ENCODE measurements at regions not wholly inside any gene's neighbourhood (a gene's known extent, or its start where the extent isn't known, plus 50 kb on each side); places are given as distances from the start of the nearest gene placed in this dataset.

DNA sequence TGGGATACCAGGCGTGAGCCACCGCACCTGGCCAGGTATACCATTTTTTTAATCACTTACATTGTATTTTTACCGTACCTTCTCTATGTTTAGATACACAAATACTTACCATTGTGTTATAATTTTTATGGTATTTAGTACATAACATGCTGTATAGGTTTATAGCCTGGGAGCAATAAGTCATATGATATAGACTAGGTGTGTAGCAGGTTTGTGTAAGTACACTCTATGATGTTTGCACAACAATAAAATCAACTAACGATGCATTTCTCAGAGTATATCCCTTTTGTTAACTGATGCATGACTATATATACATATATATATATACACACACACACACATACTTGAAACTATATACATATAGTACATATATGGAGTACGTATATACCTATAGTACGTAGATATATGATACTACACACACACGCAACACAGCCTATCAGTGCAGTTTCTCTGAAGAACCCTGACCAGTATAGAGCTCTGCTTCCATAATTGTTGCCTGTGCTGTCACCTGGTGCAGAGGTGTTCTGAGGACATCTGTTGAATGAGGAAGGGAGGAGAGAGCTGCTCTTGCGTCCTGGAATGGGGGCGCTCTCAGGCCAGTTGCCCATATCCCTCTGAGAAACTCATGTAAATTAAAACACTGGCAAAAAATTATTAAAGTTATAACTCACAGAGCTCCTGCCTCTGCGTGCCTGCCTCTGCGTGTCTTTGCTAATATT, 315.3 kb downstream of the FGFR2 start:
- H3K4me3 ChIP-seq (ENCODE audit: insufficient read length, low read depth), result no peak overlapping the region
- no peaks in the 10 kb centered on the region for H3K4me1 ChIP-seq (ENCODE audit: insufficient read depth, insufficient read length)
- no peak overlapping the region for H3K9ac ChIP-seq (ENCODE audit: insufficient read length, low read depth)
- no peaks in the 10 kb centered on the region for H3K27me3 ChIP-seq (ENCODE audit: insufficient read depth, insufficient read length)
- no peaks in the 10 kb centered on the region for H3K36me3 ChIP-seq (ENCODE audit: insufficient read depth, insufficient read length, low read length)
- TF ChIP-seq ZNF274 (IDR thresholded peaks at IDR 0.05; ENCODE audit: low read depth, low read length), result no peak
- no peak for TF ChIP-seq SUZ12 (IDR thresholded peaks at IDR 0.05; ENCODE audit: extremely low read depth, insufficient read depth, insufficient read length)
- no peak for TF ChIP-seq YY1 (IDR thresholded peaks at IDR 0.05; ENCODE audit: insufficient read depth, insufficient read length)
- no peaks in the 10 kb centered on the region for H3K9me3 ChIP-seq (ENCODE audit: insufficient read depth, low read length)
- DNase-seq (ENCODE audit: low read depth, low spot score), result no peak

DNA sequence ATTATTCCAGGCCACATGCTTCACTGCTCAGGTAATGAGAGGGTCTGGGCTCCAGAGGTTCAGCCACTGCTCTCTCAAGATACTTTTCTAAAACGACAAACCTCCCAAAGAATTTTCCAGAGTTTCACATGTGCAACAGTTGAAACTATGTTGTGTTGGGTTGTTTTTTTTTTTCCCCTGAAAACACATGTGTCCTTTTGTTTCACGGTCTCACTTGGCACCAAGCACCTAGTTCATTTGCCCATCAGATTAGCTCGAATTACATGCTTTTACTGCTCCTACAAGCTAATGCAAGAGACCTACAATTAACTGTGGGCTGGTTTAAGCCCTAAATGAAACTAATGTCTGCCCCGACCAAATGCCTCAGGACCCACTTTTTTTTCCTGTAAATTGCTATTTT, 313.3 kb downstream of the FGFR2 start:
- Histone ChIP-seq H3K4me3 (ENCODE audit: insufficient read length, low read depth) (no peak overlapping the region), H3K27me3 (ENCODE audit: insufficient read depth, insufficient read length) (no peaks in the 10 kb centered on the region), H3K9me3 (ENCODE audit: insufficient read depth, low read length) (no peaks in the 10 kb centered on the region), H3K36me3 (ENCODE audit: insufficient read depth, insufficient read length, low read length) (no peaks in the 10 kb centered on the region), H3K9ac (ENCODE audit: insufficient read length, low read depth) (no peak overlapping the region), H3K4me1 (ENCODE audit: insufficient read depth, insufficient read length) (peaks cover 2% of the 10 kb centered on the region)
- no peak for DNase-seq (ENCODE audit: low read depth, low spot score)
- TF ChIP-seq ZNF274 (IDR thresholded peaks at IDR 0.05; ENCODE audit: low read depth, low read length) (no peak), YY1 (IDR thresholded peaks at IDR 0.05; ENCODE audit: insufficient read depth, insufficient read length) (no peak), SUZ12 (IDR thresholded peaks at IDR 0.05; ENCODE audit: extremely low read depth, insufficient read depth, insufficient read length) (no peak)

DNA sequence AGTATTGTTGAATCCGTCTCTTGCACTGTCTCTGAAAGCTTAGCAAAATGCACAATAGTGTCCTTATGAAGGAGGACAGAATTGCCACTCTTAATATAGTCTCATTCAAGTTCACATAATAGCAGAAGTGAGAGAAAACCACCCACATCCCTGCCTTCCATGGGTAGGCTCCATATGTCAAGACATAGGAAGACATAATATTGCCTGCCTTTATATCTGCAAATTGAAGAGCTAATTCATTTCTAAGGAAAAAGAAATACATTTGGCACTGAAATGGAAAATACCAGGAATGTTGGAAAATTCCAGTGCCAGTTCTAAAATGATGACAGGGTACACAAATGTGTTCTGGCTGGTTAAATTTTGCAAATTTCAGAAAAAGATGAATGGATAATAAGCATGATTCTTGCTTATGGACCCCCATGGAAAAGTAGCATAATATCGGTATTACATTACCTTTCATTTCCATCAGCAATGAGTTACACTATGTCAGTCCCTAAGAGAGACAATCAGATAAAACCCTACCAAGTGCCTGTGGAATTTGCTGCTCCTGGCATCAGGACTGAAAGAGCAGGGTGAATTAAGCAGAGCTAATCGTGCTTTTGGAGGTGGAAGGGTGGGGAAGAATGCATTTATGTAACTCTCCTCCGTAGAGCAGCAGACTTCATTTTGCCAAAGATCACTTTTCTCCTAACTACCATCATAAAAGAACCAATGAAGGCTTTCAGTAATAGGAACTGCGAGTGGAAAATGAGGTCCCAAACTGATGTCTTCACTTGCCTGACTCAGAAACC, 312.6 kb downstream of the FGFR2 start:
- Histone ChIP-seq H3K4me1 (ENCODE audit: insufficient read depth, insufficient read length) (peaks cover 2% of the 10 kb centered on the region), H3K36me3 (ENCODE audit: insufficient read depth, insufficient read length, low read length) (no peaks in the 10 kb centered on the region), H3K9ac (ENCODE audit: insufficient read length, low read depth) (no peak overlapping the region), H3K4me3 (ENCODE audit: insufficient read length, low read depth) (no peak overlapping the region), H3K27me3 (ENCODE audit: insufficient read depth, insufficient read length) (no peaks in the 10 kb centered on the region), H3K9me3 (ENCODE audit: insufficient read depth, low read length) (no peaks in the 10 kb centered on the region)
- TF ChIP-seq SUZ12 (IDR thresholded peaks at IDR 0.05; ENCODE audit: extremely low read depth, insufficient read depth, insufficient read length), result no peak
- TF ChIP-seq YY1 (IDR thresholded peaks at IDR 0.05; ENCODE audit: insufficient read depth, insufficient read length), result no peak
- no peak for TF ChIP-seq ZNF274 (IDR thresholded peaks at IDR 0.05; ENCODE audit: low read depth, low read length)
- DNase-seq (ENCODE audit: low read depth, low spot score), result no peak

DNA sequence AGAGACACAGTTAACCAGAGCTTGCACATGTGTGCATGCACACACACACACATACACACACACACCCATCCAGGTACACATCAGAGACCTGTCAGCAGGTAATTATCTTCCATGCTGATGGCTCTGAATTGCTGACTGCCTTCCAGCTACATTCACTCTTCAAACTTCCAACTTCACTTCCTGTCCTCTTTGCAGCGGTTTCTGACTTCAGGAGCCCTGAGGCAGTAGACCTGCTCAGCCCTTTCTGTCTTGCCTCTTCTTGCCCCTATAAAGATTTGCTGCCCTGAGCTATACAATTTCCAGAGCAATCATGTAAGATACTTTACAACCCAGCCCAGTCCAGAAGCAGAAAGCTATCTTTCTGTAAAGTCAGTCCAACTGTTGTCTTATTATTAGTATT, 310.2 kb downstream of the FGFR2 start:
- no peaks in the 10 kb centered on the region for H3K36me3 ChIP-seq (ENCODE audit: insufficient read depth, insufficient read length, low read length)
- H3K27me3 ChIP-seq (ENCODE audit: insufficient read depth, insufficient read length), result peaks cover 7% of the 10 kb centered on the region
- H3K4me1 ChIP-seq (ENCODE audit: insufficient read depth, insufficient read length), result peaks cover 2% of the 10 kb centered on the region
- H3K9me3 ChIP-seq (ENCODE audit: insufficient read depth, low read length), result peaks cover 6% of the 10 kb centered on the region; the same call in 1 of the 2 replicates
- no peak overlapping the region for H3K4me3 ChIP-seq (ENCODE audit: insufficient read length, low read depth)
- H3K9ac ChIP-seq (ENCODE audit: insufficient read length, low read depth), result no peak overlapping the region
- TF ChIP-seq SUZ12 (IDR thresholded peaks at IDR 0.05; ENCODE audit: extremely low read depth, insufficient read depth, insufficient read length) (no peak), ZNF274 (IDR thresholded peaks at IDR 0.05; ENCODE audit: low read depth, low read length) (no peak), YY1 (IDR thresholded peaks at IDR 0.05; ENCODE audit: insufficient read depth, insufficient read length) (no peak)
- DNase-seq (ENCODE audit: low read depth, low spot score), result no peak

DNA sequence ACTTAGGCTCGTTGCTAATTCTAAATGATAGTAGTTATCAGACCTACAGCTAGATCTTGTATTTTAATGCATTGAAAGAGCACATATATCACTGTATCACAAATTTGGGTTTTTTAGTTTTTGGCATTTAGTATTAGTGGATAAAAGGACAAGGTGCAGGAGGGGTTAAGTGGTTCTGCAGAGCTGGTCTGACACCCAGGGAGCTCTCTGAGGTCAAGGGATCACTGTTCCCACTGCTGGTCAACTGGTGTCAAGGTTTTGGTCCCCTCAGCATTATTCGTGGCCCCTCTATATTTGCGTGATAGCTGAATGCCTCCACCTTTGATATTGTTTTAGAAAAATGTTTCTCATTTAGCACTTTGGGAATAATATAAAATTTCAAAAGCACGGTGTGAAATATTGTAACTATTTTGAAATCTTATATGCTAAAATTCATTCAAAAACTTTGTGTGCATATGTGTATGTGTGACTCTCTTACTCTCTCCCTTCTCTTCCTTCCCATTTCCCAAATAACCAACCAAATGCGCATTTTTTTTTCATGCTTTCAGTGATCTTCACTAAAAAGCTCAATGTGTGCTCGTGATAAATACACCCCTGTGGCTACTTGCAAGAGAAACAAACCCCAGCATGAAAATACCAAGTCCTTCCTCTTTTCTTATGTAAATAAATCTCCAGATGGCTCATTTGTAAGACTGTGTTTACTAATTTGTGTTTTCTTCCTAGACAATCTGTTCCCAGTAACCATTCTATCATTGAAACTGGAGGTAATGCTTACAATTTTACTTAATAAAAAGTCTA, 309.2 kb downstream of the FGFR2 start:
- peak; percentile 55 for DNase-seq (ENCODE audit: low read depth, low spot score)
- H3K4me1 ChIP-seq (ENCODE audit: insufficient read depth, insufficient read length), result peaks cover 2% of the 10 kb centered on the region
- no peaks in the 10 kb centered on the region for H3K36me3 ChIP-seq (ENCODE audit: insufficient read depth, insufficient read length, low read length)
- no peak overlapping the region for H3K9ac ChIP-seq (ENCODE audit: insufficient read length, low read depth)
- H3K9me3 ChIP-seq (ENCODE audit: insufficient read depth, low read length), result peaks cover 6% of the 10 kb centered on the region; the same call in 1 of the 2 replicates
- no peak overlapping the region for H3K4me3 ChIP-seq (ENCODE audit: insufficient read length, low read depth)
- peaks cover 7% of the 10 kb centered on the region for H3K27me3 ChIP-seq (ENCODE audit: insufficient read depth, insufficient read length)
- TF ChIP-seq SUZ12 (IDR thresholded peaks at IDR 0.05; ENCODE audit: extremely low read depth, insufficient read depth, insufficient read length) (no peak), ZNF274 (IDR thresholded peaks at IDR 0.05; ENCODE audit: low read depth, low read length) (no peak), YY1 (IDR thresholded peaks at IDR 0.05; ENCODE audit: insufficient read depth, insufficient read length) (no peak)

DNA sequence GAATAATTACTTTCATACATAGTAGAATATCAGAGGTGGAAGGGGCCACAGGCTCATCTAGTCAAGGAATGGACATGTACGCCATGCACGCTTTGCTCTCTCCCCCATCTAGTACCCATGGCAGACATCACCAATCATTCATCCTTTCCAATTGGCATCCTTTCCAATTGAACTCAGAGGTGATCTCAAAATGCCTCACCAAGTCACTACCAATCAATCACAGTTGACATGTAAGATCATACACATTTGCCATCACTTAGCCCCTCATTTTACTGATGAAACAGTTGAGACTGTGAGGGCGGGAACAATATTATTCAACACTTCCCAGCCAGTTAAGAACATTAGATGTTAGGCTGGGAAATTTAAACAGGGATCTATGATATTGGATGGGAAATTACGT, 308.4 kb downstream of the FGFR2 start:
- Histone ChIP-seq H3K9me3 (ENCODE audit: insufficient read depth, low read length) (peaks cover 6% of the 10 kb centered on the region; the same call in 1 of the 2 replicates), H3K9ac (ENCODE audit: insufficient read length, low read depth) (no peak overlapping the region), H3K4me1 (ENCODE audit: insufficient read depth, insufficient read length) (peaks cover 2% of the 10 kb centered on the region), H3K27me3 (ENCODE audit: insufficient read depth, insufficient read length) (peaks cover 7% of the 10 kb centered on the region), H3K36me3 (ENCODE audit: insufficient read depth, insufficient read length, low read length) (no peaks in the 10 kb centered on the region), H3K4me3 (ENCODE audit: insufficient read length, low read depth) (no peak overlapping the region)
- TF ChIP-seq ZNF274 (IDR thresholded peaks at IDR 0.05; ENCODE audit: low read depth, low read length) (no peak), YY1 (IDR thresholded peaks at IDR 0.05; ENCODE audit: insufficient read depth, insufficient read length) (no peak), SUZ12 (IDR thresholded peaks at IDR 0.05; ENCODE audit: extremely low read depth, insufficient read depth, insufficient read length) (no peak)
- DNase-seq (ENCODE audit: low read depth, low spot score), result no peak
